ENCODE measurements at regions not wholly inside any gene's neighbourhood (a gene's known extent, or its start where the extent isn't known, plus 50 kb on each side); places are given as distances from the start of the nearest gene placed in this dataset.

DNA sequence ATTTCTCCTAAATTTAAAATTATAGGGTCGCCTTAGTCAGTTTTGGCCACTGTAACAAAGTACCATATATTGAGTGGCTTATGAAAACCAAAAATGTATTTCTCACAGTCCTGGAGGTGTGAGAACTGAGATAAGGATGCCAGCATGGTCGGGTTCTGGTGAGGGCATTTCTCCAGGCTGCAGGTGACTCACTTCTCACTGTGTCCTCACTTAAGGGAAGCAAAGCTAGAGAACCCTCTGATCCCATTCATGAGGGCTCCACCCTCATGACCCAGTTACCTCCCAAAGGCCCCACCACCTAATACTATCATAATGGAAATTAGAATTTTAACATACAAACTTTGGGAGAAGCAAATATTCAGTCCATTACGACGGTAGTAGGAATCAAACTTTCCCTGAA, 75.1 kb upstream of the FBN2 start (continued):
- TF ChIP-seq TCF7 (IDR thresholded peaks at IDR 0.05; ENCODE audit: low read depth) (no peak), ZNF589 (CRISPR knock-in tag; conservative IDR thresholded peaks at IDR 0.05) (no peak)

DNA sequence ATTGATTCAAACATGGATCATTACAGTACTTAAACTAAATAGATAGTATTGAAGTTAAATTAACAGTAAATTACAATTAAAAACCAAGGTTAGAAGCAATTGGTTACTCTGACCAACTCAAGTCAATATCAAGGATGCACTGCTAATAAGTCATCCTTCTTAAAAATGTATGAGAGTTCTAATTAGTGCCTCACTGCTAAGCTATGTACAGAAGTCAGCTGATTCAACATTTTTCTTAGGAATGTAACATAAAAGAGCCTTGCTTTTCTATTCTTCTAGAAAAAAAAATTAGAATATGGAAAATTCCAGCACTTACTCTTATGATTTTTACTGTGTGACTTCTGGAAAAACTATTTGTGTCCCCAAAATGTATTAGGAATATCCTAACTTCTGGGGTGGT, 75.7 kb upstream of the FBN2 start:
- intact Hi-C loops (cut with micrococcal nuclease; ENCODE audit: unreplicated experiment) (no loop called here), in situ Hi-C loops (cut with HindIII; ENCODE audit: extremely low pct_ligation_motif_present, low pct_unique_long_range_greater_than_20kb) (no loop called here)

More for the DNA sequence above, 75.7 kb upstream of the FBN2 start:
- Histone ChIP-seq H3K36me3 (replicated peaks in 1 of 2; ENCODE audit: control insufficient read depth in 1 of 2, insufficient read depth in 2 of 2, low read length in 2 of 2) (no peaks in the 10 kb centered on the region), H3K27ac (ENCODE audit: extremely low read length, insufficient read depth, low read length) (no peak overlapping the region), H4K20me1 (ENCODE audit: insufficient read depth, low read length) (no peaks in the 10 kb centered on the region), H3K9ac (ENCODE audit: insufficient read depth, low read depth, low read length) (no peak overlapping the region), H3K4me3 (replicated peaks in 1 of 3; ENCODE audit: insufficient read depth in 1 of 3, low read depth in 2 of 3, low read length in 3 of 3) (no peak overlapping the region), H3K79me2 (ENCODE audit: insufficient read depth, low read length) (no peaks in the 10 kb centered on the region), H3K27me3 (ENCODE audit: control insufficient read depth in 1 of 2, insufficient read depth in 2 of 2, low read length in 2 of 2) (no peaks in the 10 kb centered on the region), H3K9me3 (ENCODE audit: low read length) (peaks cover 5% of the 10 kb centered on the region; the same call in 1 of the 2 replicates), H3K4me1 (ENCODE audit: insufficient read depth, low read length) (no peaks in the 10 kb centered on the region), H2AFZ (ENCODE audit: low read length) (no peak overlapping the region), H3K4me2 (ENCODE audit: low read depth, low read length) (no peak overlapping the region)
- TF ChIP-seq GATAD1 (CRISPR knock-in tag; IDR thresholded peaks at IDR 0.05) (no peak), ZNF547 (CRISPR knock-in tag; IDR thresholded peaks at IDR 0.05) (no peak), ZKSCAN5 (CRISPR knock-in tag; IDR thresholded peaks at IDR 0.05) (no peak), GFI1 (CRISPR knock-in tag; IDR thresholded peaks at IDR 0.05; ENCODE audit: borderline replicate concordance) (no peak), GTF2F1 (IDR thresholded peaks at IDR 0.05; ENCODE audit: low read length) (no peak), HMG20B (CRISPR knock-in tag; conservative IDR thresholded peaks at IDR 0.05) (no peak), PAX8 (CRISPR knock-in tag; IDR thresholded peaks at IDR 0.05; ENCODE audit: borderline replicate concordance) (no peak), POLR2AphosphoS2 (IDR thresholded peaks at IDR 0.05; ENCODE audit: low read depth, low read length) (no peak), ZNF180 (CRISPR knock-in tag; IDR thresholded peaks at IDR 0.05; ENCODE audit: borderline replicate concordance, low read depth) (no peak), RFXANK (CRISPR knock-in tag; IDR thresholded peaks at IDR 0.05) (no peak), ZNF30 (CRISPR knock-in tag; IDR thresholded peaks at IDR 0.05) (no peak), WIZ (CRISPR knock-in tag; IDR thresholded peaks at IDR 0.05) (no peak), ZNF160 (CRISPR knock-in tag; IDR thresholded peaks at IDR 0.05) (no peak), ARHGAP35 (CRISPR knock-in tag; IDR thresholded peaks at IDR 0.05; ENCODE audit: borderline replicate concordance) (no peak), NCOA1 (CRISPR knock-in tag; IDR thresholded peaks at IDR 0.05) (no peak), ZNF619 (CRISPR knock-in tag; IDR thresholded peaks at IDR 0.05) (no peak)
- TF ChIP-seq, protein P1, sequence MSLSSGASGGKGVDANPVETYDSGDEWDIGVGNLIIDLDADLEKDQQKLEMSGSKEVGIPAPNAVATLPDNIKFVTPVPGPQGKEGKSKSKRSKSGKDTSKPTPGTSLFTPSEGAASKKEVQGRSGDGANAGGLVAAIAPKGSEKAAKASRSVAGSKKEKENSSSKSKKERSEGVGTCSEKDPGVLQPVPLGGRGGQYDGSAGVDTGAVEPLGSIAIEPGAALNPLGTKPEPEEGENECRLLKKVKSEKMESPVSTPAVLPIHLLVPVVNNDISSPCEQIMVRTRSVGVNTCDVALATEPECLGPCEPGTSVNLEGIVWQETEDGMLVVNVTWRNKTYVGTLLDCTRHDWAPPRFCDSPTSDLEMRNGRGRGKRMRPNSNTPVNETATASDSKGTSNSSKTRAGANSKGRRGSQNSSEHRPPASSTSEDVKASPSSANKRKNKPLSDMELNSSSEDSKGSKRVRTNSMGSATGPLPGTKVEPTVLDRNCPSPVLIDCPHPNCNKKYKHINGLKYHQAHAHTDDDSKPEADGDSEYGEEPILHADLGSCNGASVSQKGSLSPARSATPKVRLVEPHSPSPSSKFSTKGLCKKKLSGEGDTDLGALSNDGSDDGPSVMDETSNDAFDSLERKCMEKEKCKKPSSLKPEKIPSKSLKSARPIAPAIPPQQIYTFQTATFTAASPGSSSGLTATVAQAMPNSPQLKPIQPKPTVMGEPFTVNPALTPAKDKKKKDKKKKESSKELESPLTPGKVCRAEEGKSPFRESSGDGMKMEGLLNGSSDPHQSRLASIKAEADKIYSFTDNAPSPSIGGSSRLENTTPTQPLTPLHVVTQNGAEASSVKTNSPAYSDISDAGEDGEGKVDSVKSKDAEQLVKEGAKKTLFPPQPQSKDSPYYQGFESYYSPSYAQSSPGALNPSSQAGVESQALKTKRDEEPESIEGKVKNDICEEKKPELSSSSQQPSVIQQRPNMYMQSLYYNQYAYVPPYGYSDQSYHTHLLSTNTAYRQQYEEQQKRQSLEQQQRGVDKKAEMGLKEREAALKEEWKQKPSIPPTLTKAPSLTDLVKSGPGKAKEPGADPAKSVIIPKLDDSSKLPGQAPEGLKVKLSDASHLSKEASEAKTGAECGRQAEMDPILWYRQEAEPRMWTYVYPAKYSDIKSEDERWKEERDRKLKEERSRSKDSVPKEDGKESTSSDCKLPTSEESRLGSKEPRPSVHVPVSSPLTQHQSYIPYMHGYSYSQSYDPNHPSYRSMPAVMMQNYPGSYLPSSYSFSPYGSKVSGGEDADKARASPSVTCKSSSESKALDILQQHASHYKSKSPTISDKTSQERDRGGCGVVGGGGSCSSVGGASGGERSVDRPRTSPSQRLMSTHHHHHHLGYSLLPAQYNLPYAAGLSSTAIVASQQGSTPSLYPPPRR (CRISPR knock-in tag; IDR thresholded peaks at IDR 0.05; ENCODE audit: borderline replicate concordance): no peak
- TF ChIP-seq, protein P2, sequence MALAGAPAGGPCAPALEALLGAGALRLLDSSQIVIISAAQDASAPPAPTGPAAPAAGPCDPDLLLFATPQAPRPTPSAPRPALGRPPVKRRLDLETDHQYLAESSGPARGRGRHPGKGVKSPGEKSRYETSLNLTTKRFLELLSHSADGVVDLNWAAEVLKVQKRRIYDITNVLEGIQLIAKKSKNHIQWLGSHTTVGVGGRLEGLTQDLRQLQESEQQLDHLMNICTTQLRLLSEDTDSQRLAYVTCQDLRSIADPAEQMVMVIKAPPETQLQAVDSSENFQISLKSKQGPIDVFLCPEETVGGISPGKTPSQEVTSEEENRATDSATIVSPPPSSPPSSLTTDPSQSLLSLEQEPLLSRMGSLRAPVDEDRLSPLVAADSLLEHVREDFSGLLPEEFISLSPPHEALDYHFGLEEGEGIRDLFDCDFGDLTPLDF (CRISPR knock-in tag; IDR thresholded peaks at IDR 0.05): no peak
- TF ChIP-seq, protein P3, sequence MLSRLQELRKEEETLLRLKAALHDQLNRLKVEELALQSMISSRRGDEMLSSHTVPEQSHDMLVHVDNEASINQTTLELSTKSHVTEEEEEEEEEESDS (CRISPR knock-in tag; IDR thresholded peaks at IDR 0.05; ENCODE audit: borderline replicate concordance): no peak
- CTCF ChIA-PET (ENCODE audit: low intra/inter-chr PET ratio, low total read pairs): no interaction called here
- ATAC-seq (no peak), DNase-seq (ENCODE audit: low spot score) (no peak), FAIRE-seq (no peak)
- no TSS peak for BruUV-seq (replicated peaks)
- POLR2A ChIA-PET: no interaction called here

Data from HepG2 (cell line).